ENCODE measurements at regions not wholly inside any gene's neighbourhood (a gene's known extent, or its start where the extent isn't known, plus 50 kb on each side); places are given as distances from the start of the nearest gene placed in this dataset.

DNA sequence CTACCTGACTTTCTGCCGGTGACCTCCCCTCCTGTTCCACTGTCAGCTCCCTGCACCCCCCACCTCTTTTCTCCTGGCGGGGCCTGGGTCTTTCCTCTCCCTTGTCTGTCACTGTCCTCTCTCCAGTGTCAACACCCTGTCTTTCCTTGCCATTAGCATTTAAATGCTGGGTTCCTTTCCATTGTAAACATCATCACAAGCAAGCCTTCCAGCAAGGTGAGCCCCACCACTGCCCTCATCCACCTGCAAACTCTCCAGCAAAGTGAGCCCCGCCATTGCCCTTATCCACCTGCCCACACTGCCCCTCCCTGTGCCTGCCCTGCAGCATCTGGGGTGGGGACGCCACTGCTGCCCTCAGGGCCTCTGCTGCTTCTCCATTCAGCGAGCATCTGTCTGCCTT is 195.0 kb downstream of the ENGASE start:
- TF ChIP-seq POLR2A (IDR thresholded peaks at IDR 0.05) (no peak), EP300 (IDR thresholded peaks at IDR 0.05) (no peak), POLR2AphosphoS5 (IDR thresholded peaks at IDR 0.05) (no peak)
- TF ChIP-seq, protein P1, sequence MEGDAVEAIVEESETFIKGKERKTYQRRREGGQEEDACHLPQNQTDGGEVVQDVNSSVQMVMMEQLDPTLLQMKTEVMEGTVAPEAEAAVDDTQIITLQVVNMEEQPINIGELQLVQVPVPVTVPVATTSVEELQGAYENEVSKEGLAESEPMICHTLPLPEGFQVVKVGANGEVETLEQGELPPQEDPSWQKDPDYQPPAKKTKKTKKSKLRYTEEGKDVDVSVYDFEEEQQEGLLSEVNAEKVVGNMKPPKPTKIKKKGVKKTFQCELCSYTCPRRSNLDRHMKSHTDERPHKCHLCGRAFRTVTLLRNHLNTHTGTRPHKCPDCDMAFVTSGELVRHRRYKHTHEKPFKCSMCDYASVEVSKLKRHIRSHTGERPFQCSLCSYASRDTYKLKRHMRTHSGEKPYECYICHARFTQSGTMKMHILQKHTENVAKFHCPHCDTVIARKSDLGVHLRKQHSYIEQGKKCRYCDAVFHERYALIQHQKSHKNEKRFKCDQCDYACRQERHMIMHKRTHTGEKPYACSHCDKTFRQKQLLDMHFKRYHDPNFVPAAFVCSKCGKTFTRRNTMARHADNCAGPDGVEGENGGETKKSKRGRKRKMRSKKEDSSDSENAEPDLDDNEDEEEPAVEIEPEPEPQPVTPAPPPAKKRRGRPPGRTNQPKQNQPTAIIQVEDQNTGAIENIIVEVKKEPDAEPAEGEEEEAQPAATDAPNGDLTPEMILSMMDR (IDR thresholded peaks at IDR 0.05), result no peak
- Histone ChIP-seq H3K4me1 (no peaks in the 10 kb centered on the region), H3K9me3 (no peaks in the 10 kb centered on the region), H3K27me3 (peaks cover 91% of the 10 kb centered on the region), H3K27ac (no peak overlapping the region), H3K36me3 (no peaks in the 10 kb centered on the region), H3K4me3 (no peak overlapping the region)
- WGBS, 2 donors (ENCODE audit: low coverage in 1 of 2), result 13 to 36% methylated on average over 2 to 5 of the region's 5 CpGs
- ATAC-seq, result no peak

DNA sequence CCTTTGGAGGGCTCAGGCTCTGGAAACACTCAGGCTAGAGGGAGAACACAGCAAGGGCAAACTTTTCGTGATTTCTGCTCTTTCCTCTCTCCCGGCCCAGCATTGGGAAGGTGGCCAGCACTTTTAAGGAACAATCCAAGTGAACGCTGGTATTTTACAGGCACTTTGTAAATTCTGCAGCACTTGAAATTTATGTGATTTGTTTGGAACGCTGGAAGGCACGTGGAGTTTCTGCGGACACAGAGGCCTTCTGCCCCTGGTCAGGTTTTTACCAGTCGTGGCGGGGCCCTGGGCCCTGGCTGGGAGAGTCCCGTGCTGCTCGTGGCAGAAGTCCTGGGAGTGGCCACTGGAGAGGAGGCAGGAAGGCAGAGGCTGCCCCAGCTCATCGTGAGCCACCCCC is 188.6 kb downstream of the ENGASE start:
- H3K4me1 ChIP-seq, result no peaks in the 10 kb centered on the region
- no peak overlapping the region for H3K4me3 ChIP-seq
- no peak for TF ChIP-seq EP300 (IDR thresholded peaks at IDR 0.05)
- TF ChIP-seq, protein P1 (IDR thresholded peaks at IDR 0.05), result no peak
- TF ChIP-seq POLR2AphosphoS5 (IDR thresholded peaks at IDR 0.05), result no peak
- no peak for TF ChIP-seq POLR2A (IDR thresholded peaks at IDR 0.05)
- no peak for ATAC-seq
- no peak overlapping the region for H3K27ac ChIP-seq
- WGBS, 2 donors (ENCODE audit: low coverage in 1 of 2), result 79% methylated on average over 5 of the region's 11 CpGs; no CpG with 5 or more reads in 1 of the 2 donors
- H3K36me3 ChIP-seq, result no peaks in the 10 kb centered on the region
- H3K27me3 ChIP-seq, result peaks cover 74% of the 10 kb centered on the region
- no peaks in the 10 kb centered on the region for H3K9me3 ChIP-seq

DNA sequence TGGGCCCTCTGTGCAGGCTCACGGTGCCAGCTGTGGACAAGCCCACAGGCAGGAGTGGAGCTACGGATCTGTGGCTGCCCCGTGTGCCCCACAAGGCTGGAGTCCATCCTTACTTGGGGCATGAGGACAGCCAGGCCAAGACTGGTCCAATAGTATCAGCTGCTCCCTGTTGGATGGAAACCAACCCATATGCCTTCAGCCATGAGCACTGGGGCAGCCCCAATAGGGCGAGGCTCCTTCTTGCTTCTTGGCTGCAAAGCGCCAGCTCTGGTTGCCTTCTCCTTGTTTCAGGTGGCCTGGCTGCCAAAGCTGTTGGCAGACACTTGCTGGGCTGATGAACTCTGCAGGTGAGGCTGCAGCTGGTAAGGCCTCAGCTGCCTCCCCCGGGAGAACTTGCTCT is 188.0 kb downstream of the ENGASE start:
- H3K27ac ChIP-seq, result no peak overlapping the region
- no peak for ATAC-seq
- no peaks in the 10 kb centered on the region for H3K4me1 ChIP-seq
- no peaks in the 10 kb centered on the region for H3K36me3 ChIP-seq
- no peak overlapping the region for H3K4me3 ChIP-seq
- no peaks in the 10 kb centered on the region for H3K9me3 ChIP-seq
- TF ChIP-seq POLR2A (IDR thresholded peaks at IDR 0.05) (no peak), POLR2AphosphoS5 (IDR thresholded peaks at IDR 0.05) (no peak), EP300 (IDR thresholded peaks at IDR 0.05) (no peak)
- TF ChIP-seq, protein P1 (IDR thresholded peaks at IDR 0.05), result no peak
- peaks cover 74% of the 10 kb centered on the region for H3K27me3 ChIP-seq
- WGBS, 2 donors (ENCODE audit: low coverage in 1 of 2), result no CpG with 5 or more reads among the region's 6 CpGs

DNA sequence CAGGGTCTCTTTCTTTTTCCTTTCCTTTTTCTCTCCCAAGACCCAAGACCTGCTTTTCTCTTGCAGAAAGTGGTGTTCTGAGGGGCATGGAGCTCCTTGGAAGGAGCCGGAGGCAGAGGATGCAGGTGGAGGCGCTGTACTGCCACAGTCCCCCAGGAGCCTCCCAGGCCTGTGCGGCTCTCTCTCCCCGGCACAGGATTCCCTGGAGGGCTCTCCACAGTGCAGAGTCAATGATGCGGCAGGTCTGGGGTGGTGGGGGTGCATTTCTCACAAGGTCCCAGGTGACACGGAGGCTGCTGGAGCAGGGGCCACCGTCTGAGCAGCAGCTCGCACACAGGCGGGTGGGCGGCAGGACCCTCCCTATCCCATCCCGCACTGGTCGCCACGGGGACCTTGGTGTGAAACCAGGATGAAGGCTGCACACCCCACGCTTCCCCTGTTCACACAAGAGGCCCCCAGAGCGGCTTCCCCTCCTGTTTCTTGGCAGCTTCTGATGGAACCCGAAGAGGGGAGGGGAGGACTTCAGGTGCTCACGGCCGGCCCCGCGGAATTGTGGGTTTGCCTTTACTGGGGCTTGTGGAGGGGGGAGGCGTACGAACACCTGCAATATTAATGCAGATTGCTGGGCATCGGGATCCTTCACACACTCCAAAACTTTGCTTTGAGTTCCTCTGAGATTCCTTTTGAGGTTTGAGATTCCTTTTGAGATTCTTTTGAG is 186.9 kb downstream of the ENGASE start:
- WGBS, 2 donors (ENCODE audit: low coverage in 1 of 2), result 53 to 62% methylated on average over 3 to 9 of the region's 23 CpGs
- Histone ChIP-seq H3K4me1 (no peaks in the 10 kb centered on the region), H3K27ac (no peak overlapping the region), H3K27me3 (peaks cover 74% of the 10 kb centered on the region), H3K36me3 (no peaks in the 10 kb centered on the region), H3K9me3 (no peaks in the 10 kb centered on the region), H3K4me3 (no peak overlapping the region)
- no peak for ATAC-seq
- TF ChIP-seq EP300 (IDR thresholded peaks at IDR 0.05) (no peak), POLR2AphosphoS5 (IDR thresholded peaks at IDR 0.05) (no peak), POLR2A (IDR thresholded peaks at IDR 0.05) (no peak)
- TF ChIP-seq, protein P1 (IDR thresholded peaks at IDR 0.05), result no peak

DNA sequence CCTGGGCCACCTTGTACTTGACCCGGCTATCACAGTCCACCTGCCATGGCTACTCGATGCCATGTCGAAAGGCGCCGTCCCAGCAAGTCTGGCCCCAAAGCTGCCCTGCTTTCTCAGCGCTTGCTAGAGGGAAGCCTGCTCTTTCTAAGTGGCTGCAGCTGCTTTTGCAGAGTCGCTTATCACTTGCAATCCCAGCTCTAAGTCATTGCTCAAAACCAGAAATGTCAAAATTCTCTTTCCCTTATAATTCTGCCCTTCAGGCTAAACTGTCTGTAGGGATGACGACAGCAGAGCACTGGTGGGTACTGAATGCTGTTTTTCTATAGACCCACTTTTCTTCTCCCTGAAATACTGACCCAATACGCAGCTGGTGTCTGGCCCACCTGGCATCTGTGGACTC is 184.2 kb downstream of the ENGASE start:
- TF ChIP-seq, protein P1 (IDR thresholded peaks at IDR 0.05), result no peak
- TF ChIP-seq EP300 (IDR thresholded peaks at IDR 0.05) (no peak), POLR2AphosphoS5 (IDR thresholded peaks at IDR 0.05) (no peak), POLR2A (IDR thresholded peaks at IDR 0.05) (no peak)
- H3K27me3 ChIP-seq, result peaks cover 80% of the 10 kb centered on the region
- ATAC-seq, result no peak
- WGBS, 2 donors (ENCODE audit: low coverage in 1 of 2), result 50% methylated on average over 1 of the region's 9 CpGs; no CpG with 5 or more reads in 1 of the 2 donors
- no peaks in the 10 kb centered on the region for H3K36me3 ChIP-seq
- no peak overlapping the region for H3K27ac ChIP-seq
- H3K4me1 ChIP-seq, result no peaks in the 10 kb centered on the region
- H3K4me3 ChIP-seq, result no peak overlapping the region
- no peaks in the 10 kb centered on the region for H3K9me3 ChIP-seq
